NB4 (cell line): ENCODE measurements at regions not wholly inside any gene's neighbourhood (a gene's known extent, or its start where the extent isn't known, plus 50 kb on each side); places are given as distances from the start of the nearest gene placed in this dataset.

Source experiments
- CTCF ChIP-seq: IDR thresholded peaks from one replicate; pipeline ENCODE4 v1.5.1; 2012; ENCODE audit warnings: low read depth, low read length
- MAX ChIP-seq: IDR thresholded peaks from 2 replicates; pipeline ENCODE4 v1.6.1; 2011; ENCODE audit warnings: low read depth, low read length
- MYC ChIP-seq: IDR thresholded peaks from 2 replicates; pipeline ENCODE4 v1.6.1; 2011; ENCODE audit warnings: low read depth, low read length
- POLR2A ChIP-seq: IDR thresholded peaks from 2 replicates; pipeline ENCODE4 v1.6.1; 2011; ENCODE audit warnings: mild to moderate bottlenecking; ENCODE audit not compliant: insufficient read length; ENCODE audit errors: extremely low read depth

GRCh38 chr6:93794166-93794565, 374.8 kb upstream of the EPHA7 start:
- TF ChIP-seq POLR2A (no peak), CTCF (no peak), MAX (no peak), MYC (no peak)
